ENCODE measurements at regions not wholly inside any gene's neighbourhood (a gene's known extent, or its start where the extent isn't known, plus 50 kb on each side); places are given as distances from the start of the nearest gene placed in this dataset.
"Not testable (repeated sequence)": the region's sequence is repeated elsewhere in the genome, so short reads cannot be mapped to it uniquely, and the experiment has no call there.

GRCh38 chrX:487836-488235 is 101.1 kb upstream of the PPP2R3B start:
- no peaks in the 10 kb centered on the region for H4K20me1 ChIP-seq (ENCODE audit: control insufficient read depth, insufficient read depth, low read depth, low read length)
- H3F3A ChIP-seq (ENCODE audit: control insufficient read depth, insufficient read depth), result no peaks in the 10 kb centered on the region
- no peaks in the 10 kb centered on the region for H3K4me1 ChIP-seq (ENCODE audit: control insufficient read depth, low read length)
- H3K4me3 ChIP-seq (ENCODE audit: low read length), result no peak overlapping the region
- H3K4me2 ChIP-seq (ENCODE audit: low read length), result no peak overlapping the region
- no peaks in the 10 kb centered on the region for H3K36me3 ChIP-seq (ENCODE audit: control insufficient read depth, low read length)
- no peaks in the 10 kb centered on the region for H3K9me2 ChIP-seq (replicated peaks; ENCODE audit: control insufficient read depth, low read length)
- TF ChIP-seq CTCF (IDR thresholded peaks at IDR 0.05; ENCODE audit: low read depth, low read length, poor library complexity, severe bottlenecking) (no peak), EZH2phosphoT487 (IDR thresholded peaks at IDR 0.05; ENCODE audit: borderline replicate concordance, low read length) (no peak)
- H3K27me3 ChIP-seq (ENCODE audit: control insufficient read depth, low read length), result no peaks in the 10 kb centered on the region
- H3K79me2 ChIP-seq (ENCODE audit: control insufficient read depth, low read length), result no peaks in the 10 kb centered on the region
- H3K27ac ChIP-seq (ENCODE audit: low read depth, low read length), result no peak overlapping the region
- H3K9me3 ChIP-seq (ENCODE audit: control insufficient read depth, insufficient read depth, low read length), result peaks cover 3% of the 10 kb centered on the region; the same call in 1 of the 2 replicates

- TF ChIP-seq CTCF (IDR thresholded peaks at IDR 0.05; ENCODE audit: low read depth, low read length, poor library complexity, severe bottlenecking) (no peak), EZH2phosphoT487 (IDR thresholded peaks at IDR 0.05; ENCODE audit: borderline replicate concordance, low read length) (no peak)
- H3K27me3 ChIP-seq (ENCODE audit: control insufficient read depth, low read length), result no peaks in the 10 kb centered on the region
- H3F3A ChIP-seq (ENCODE audit: control insufficient read depth, insufficient read depth), result no peaks in the 10 kb centered on the region
- no peak overlapping the region for H3K27ac ChIP-seq (ENCODE audit: low read depth, low read length)
- H3K9me3 ChIP-seq (ENCODE audit: control insufficient read depth, insufficient read depth, low read length), result peaks cover 3% of the 10 kb centered on the region; the same call in 1 of the 2 replicates
- no peaks in the 10 kb centered on the region for H4K20me1 ChIP-seq (ENCODE audit: control insufficient read depth, insufficient read depth, low read depth, low read length)
- H3K36me3 ChIP-seq (ENCODE audit: control insufficient read depth, low read length), result no peaks in the 10 kb centered on the region
- H3K4me3 ChIP-seq (ENCODE audit: low read length), result no peak overlapping the region
- H3K79me2 ChIP-seq (ENCODE audit: control insufficient read depth, low read length), result no peaks in the 10 kb centered on the region
- H3K9me2 ChIP-seq (replicated peaks; ENCODE audit: control insufficient read depth, low read length), result no peaks in the 10 kb centered on the region
- H3K4me1 ChIP-seq (ENCODE audit: control insufficient read depth, low read length), result no peaks in the 10 kb centered on the region
- H3K4me2 ChIP-seq (ENCODE audit: low read length), result no peak overlapping the region
These were observed 103.1 kb upstream of the PPP2R3B start for GRCh38 chrX:489820-490219.

- no peaks in the 10 kb centered on the region for H3K4me1 ChIP-seq (ENCODE audit: control insufficient read depth, low read length)
- H3K27me3 ChIP-seq (ENCODE audit: control insufficient read depth, low read length), result no peaks in the 10 kb centered on the region
- H3K4me2 ChIP-seq (ENCODE audit: low read length), result no peak overlapping the region
- H3K9me3 ChIP-seq (ENCODE audit: control insufficient read depth, insufficient read depth, low read length), result peaks cover 3% of the 10 kb centered on the region; the same call in 1 of the 2 replicates
- H3F3A ChIP-seq (ENCODE audit: control insufficient read depth, insufficient read depth), result no peaks in the 10 kb centered on the region
- H3K4me3 ChIP-seq (ENCODE audit: low read length), result no peak overlapping the region
- no peaks in the 10 kb centered on the region for H4K20me1 ChIP-seq (ENCODE audit: control insufficient read depth, insufficient read depth, low read depth, low read length)
- H3K9me2 ChIP-seq (replicated peaks; ENCODE audit: control insufficient read depth, low read length), result no peaks in the 10 kb centered on the region
- H3K36me3 ChIP-seq (ENCODE audit: control insufficient read depth, low read length), result no peaks in the 10 kb centered on the region
- H3K79me2 ChIP-seq (ENCODE audit: control insufficient read depth, low read length), result no peaks in the 10 kb centered on the region
- TF ChIP-seq CTCF (IDR thresholded peaks at IDR 0.05; ENCODE audit: low read depth, low read length, poor library complexity, severe bottlenecking) (no peak), EZH2phosphoT487 (IDR thresholded peaks at IDR 0.05; ENCODE audit: borderline replicate concordance, low read length) (no peak)
- H3K27ac ChIP-seq (ENCODE audit: low read depth, low read length), result no peak overlapping the region
These were observed 110.7 kb upstream of the PPP2R3B start for GRCh38 chrX:497186-498014.

- H3K36me3 ChIP-seq (ENCODE audit: control insufficient read depth, low read length); H4K20me1 ChIP-seq (ENCODE audit: control insufficient read depth, insufficient read depth, low read depth, low read length); H3K27me3 ChIP-seq (ENCODE audit: control insufficient read depth, low read length); H3K9me3 ChIP-seq (ENCODE audit: control insufficient read depth, insufficient read depth, low read length); H3K4me1 ChIP-seq (ENCODE audit: control insufficient read depth, low read length); H3K79me2 ChIP-seq (ENCODE audit: control insufficient read depth, low read length); H3K4me3 ChIP-seq (ENCODE audit: low read length); H3K9me2 ChIP-seq (replicated peaks; ENCODE audit: control insufficient read depth, low read length); H3K4me2 ChIP-seq (ENCODE audit: low read length); H3K27ac ChIP-seq (ENCODE audit: low read depth, low read length); H3F3A ChIP-seq (ENCODE audit: control insufficient read depth, insufficient read depth): not testable (repeated sequence)
These were observed 112.2 kb upstream of the PPP2R3B start for GRCh38 chrX:498901-499300.
